Ishikawa (cell line): ENCODE measurements at regions not wholly inside any gene's neighbourhood (a gene's known extent, or its start where the extent isn't known, plus 50 kb on each side); places are given as distances from the start of the nearest gene placed in this dataset.

Source experiments
- CEBPB ChIP-seq: IDR thresholded peaks from 2 replicates; pipeline ENCODE4 v1.6.1; 2012
- CREB1 ChIP-seq: IDR thresholded peaks from 2 replicates; pipeline ENCODE4 v1.6.1; 2012; ENCODE audit warnings: low read depth
- EGR1 ChIP-seq: IDR thresholded peaks from 2 replicates; pipeline ENCODE4 v1.6.1; 2012
- EP300 ChIP-seq: IDR thresholded peaks from 2 replicates; pipeline ENCODE4 v1.6.1; 2012; ENCODE audit warnings: borderline replicate concordance
- FOXM1 ChIP-seq: IDR thresholded peaks from 2 replicates; pipeline ENCODE4 v1.6.1; 2012; ENCODE audit warnings: low read depth, borderline replicate concordance
- MAX ChIP-seq: IDR thresholded peaks from 2 replicates; pipeline ENCODE4 v1.6.1; 2012
- NFIC ChIP-seq: IDR thresholded peaks from 2 replicates; pipeline ENCODE4 v1.6.1; 2012
- RAD21 ChIP-seq: IDR thresholded peaks from 2 replicates; pipeline ENCODE4 v1.6.1; 2012; ENCODE audit warnings: low read depth
- TAF1 ChIP-seq: IDR thresholded peaks from 2 replicates; pipeline ENCODE4 v1.6.1; 2012; ENCODE audit warnings: low read depth, mild to moderate bottlenecking
- TCF12 ChIP-seq: IDR thresholded peaks from 2 replicates; pipeline ENCODE4 v1.6.1; 2012; ENCODE audit warnings: low read depth
- TEAD4 ChIP-seq: IDR thresholded peaks from 2 replicates; pipeline ENCODE4 v1.6.1; 2012
- YY1 ChIP-seq: IDR thresholded peaks from 2 replicates; pipeline ENCODE4 v1.6.1; 2012; ENCODE audit warnings: low read depth
- ZBTB7A ChIP-seq: IDR thresholded peaks from 2 replicates; pipeline ENCODE4 v1.6.1; 2012; ENCODE audit warnings: low read depth
- TF ChIP-seq, protein P1 (sequence below): IDR thresholded peaks from 2 replicates; pipeline ENCODE4 v1.6.1; 2012
- TF ChIP-seq, protein P2 (sequence below): IDR thresholded peaks from 2 replicates; pipeline ENCODE4 v1.6.1; 2012; ENCODE audit warnings: low read depth, mild to moderate bottlenecking

DNA sequence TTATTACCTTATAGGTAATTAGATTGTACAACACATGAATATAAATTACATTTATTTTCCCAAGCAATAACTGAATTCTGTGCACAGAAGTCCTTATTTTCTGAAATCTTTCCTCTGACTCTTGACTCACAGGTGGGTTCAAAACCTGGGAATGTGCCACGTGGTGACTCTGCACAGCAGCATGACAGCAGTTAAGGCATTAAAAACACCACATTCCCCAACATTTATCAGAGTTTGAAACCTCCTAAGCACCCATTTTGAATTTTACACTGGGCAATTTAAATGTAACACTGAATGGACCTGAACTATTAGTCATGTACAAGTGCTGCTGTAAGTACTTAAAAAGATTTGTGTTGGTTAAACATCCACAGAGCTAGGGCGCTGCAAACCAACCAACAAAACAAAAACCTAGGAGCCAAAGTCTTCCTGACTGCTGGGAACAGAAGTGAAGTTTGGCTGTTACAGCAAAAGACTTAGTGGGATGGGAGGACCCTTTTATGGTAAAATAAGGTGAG, 480.6 kb upstream of the CXADR start:
- TF ChIP-seq NFIC (no peak), RAD21 (no peak), FOXM1 (no peak), MAX (no peak)
- TF ChIP-seq, protein P1, sequence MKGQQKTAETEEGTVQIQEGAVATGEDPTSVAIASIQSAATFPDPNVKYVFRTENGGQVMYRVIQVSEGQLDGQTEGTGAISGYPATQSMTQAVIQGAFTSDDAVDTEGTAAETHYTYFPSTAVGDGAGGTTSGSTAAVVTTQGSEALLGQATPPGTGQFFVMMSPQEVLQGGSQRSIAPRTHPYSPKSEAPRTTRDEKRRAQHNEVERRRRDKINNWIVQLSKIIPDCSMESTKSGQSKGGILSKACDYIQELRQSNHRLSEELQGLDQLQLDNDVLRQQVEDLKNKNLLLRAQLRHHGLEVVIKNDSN = no peak

DNA sequence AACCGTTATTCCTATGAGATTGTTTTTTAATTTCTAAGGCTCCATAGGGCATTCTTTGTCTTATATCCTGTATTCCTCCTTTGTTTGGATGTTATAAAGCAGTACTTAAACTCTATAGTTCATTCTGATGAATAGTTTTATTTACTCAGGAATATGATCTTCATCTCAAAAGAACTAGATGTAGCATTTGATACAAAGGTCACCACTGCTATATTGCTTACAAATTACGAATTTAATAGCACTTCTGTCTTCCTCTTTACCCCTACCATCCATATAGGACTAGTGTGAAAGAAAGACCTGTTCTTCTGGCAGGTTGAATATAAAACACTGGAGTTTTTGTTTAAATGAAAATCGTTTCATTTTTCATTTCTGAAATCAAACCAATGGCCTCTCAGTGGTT, 468.1 kb upstream of the CXADR start:
- no peak for TF ChIP-seq TEAD4
- TF ChIP-seq, protein P2, sequence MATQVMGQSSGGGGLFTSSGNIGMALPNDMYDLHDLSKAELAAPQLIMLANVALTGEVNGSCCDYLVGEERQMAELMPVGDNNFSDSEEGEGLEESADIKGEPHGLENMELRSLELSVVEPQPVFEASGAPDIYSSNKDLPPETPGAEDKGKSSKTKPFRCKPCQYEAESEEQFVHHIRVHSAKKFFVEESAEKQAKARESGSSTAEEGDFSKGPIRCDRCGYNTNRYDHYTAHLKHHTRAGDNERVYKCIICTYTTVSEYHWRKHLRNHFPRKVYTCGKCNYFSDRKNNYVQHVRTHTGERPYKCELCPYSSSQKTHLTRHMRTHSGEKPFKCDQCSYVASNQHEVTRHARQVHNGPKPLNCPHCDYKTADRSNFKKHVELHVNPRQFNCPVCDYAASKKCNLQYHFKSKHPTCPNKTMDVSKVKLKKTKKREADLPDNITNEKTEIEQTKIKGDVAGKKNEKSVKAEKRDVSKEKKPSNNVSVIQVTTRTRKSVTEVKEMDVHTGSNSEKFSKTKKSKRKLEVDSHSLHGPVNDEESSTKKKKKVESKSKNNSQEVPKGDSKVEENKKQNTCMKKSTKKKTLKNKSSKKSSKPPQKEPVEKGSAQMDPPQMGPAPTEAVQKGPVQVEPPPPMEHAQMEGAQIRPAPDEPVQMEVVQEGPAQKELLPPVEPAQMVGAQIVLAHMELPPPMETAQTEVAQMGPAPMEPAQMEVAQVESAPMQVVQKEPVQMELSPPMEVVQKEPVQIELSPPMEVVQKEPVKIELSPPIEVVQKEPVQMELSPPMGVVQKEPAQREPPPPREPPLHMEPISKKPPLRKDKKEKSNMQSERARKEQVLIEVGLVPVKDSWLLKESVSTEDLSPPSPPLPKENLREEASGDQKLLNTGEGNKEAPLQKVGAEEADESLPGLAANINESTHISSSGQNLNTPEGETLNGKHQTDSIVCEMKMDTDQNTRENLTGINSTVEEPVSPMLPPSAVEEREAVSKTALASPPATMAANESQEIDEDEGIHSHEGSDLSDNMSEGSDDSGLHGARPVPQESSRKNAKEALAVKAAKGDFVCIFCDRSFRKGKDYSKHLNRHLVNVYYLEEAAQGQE = no peak
- no peak for TF ChIP-seq YY1
- TF ChIP-seq NFIC = no peak
- TF ChIP-seq TAF1 = no peak
- no peak for TF ChIP-seq MAX
- TF ChIP-seq EP300 = no peak
- no peak for TF ChIP-seq CEBPB
- no peak for TF ChIP-seq ZBTB7A
- TF ChIP-seq, protein P1 = no peak
- no peak for TF ChIP-seq CREB1
- no peak for TF ChIP-seq FOXM1
- TF ChIP-seq RAD21 = no peak
- no peak for TF ChIP-seq TCF12
- no peak for TF ChIP-seq EGR1

DNA sequence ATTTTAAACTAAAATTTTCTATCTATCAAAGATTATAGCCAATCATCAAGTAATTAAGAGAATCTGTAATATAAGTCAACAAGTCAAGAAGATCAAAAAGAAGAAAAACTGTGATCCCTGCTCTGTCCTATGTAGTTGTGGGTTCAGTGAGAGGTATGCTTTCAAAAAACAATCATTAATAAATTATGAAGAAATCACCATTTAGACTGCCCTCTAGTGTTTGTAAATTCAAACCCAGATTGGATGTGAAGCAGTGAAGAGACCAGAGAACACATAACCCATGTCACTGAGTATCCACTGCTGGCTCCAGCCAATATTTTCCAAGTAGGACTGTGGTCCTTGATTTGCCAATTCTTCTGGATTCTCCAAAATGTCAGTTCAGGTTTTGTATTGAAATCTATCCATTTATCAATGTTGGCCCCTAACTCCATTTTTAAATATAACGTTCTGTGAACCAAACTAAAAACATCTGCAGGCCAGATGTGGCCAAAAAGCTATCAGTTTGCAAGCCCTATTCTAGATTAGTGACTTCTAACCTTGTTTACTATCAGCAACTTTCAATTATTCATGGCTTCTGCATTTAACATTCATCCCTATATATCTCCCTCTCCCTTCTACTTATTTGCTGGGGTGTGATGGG, 467.5 kb upstream of the CXADR start:
- TF ChIP-seq TEAD4 (no peak), RAD21 (peak; percentile 49), FOXM1 (no peak), EP300 (no peak)

DNA sequence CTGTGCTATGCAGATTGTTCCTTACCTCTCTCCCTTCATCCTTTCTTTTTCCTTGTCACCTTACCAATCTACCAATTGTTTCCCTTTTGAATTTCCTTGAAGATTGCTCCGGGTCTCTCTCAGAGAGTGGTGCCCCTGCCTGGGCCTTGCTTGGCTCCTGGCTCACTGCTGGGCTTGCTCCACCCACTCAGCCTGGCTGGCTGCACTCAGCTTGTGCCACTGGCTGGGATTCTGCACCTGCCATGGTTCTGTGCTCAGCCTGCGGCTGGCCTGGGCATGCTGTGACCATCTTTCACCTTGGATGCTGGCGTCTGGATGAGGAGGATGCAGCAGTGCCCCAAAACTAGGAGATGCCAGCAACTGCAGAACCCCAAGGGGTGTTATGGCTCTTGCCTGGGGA, 463.9 kb upstream of the CXADR start:
- TF ChIP-seq FOXM1 = no peak

DNA sequence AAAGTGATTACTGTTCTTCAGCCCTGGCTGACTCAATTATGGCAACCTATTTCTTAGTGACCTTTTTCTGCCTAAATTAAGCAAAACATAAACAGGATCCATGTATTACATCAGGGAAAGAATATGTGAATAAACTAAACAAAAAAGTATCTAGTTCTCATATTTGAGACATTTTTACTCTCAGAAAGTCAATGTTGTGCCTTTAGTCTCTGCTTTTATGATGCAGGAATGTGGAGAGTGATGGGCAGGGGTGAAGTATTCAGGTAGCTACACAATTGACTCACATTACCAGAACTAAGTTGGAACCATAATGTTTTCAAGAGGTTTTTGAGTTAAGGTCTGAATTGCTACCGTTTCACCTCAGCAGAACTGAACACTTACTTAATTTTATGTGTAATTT, 462.7 kb upstream of the CXADR start:
- TF ChIP-seq YY1 = no peak
- TF ChIP-seq EP300 = no peak
- TF ChIP-seq CEBPB = no peak
- TF ChIP-seq ZBTB7A = no peak
- TF ChIP-seq, protein P2 = no peak
- no peak for TF ChIP-seq NFIC
- no peak for TF ChIP-seq EGR1
- TF ChIP-seq FOXM1 = no peak
- no peak for TF ChIP-seq RAD21
- TF ChIP-seq TAF1 = no peak
- TF ChIP-seq, protein P1 = no peak
- no peak for TF ChIP-seq TCF12
- TF ChIP-seq MAX = no peak
- TF ChIP-seq CREB1 = no peak

GRCh38 chr21:17050646-17051045, 462.2 kb upstream of the CXADR start:
- TF ChIP-seq TCF12 (no peak), TEAD4 (no peak), CEBPB (no peak)
